IMR-90 (cell line): ENCODE measurements at regions not wholly inside any gene's neighbourhood (a gene's known extent, or its start where the extent isn't known, plus 50 kb on each side); places are given as distances from the start of the nearest gene placed in this dataset.

Source experiments
- ATAC-seq: fragments of 200-7000 bp; cut with Tn5 transposase; 2 replicates; pipeline ENCODE4 v1.9.1; 2020; ENCODE audit warnings: low read depth, mild to moderate bottlenecking, moderate library complexity
- BruUV-seq: library from RNA; stranded (reverse); fragments of 400-500 nt; replicated peaks from 2 replicates; lab custom pipeline; 2021; lab: Mats Ljungman, UMichigan
- CTCF ChIA-PET: fragments of 300-600 bp; formaldehyde crosslinking; extraction: SDS; loops from one replicate; lab custom pipeline; 2021; ENCODE audit warnings: antibody characterized with exemption; lab: Yijun Ruan, JAX
- POLR2A ChIA-PET: fragments of 300-600 bp; sonication (Branson Sonifier 250); formaldehyde crosslinking; loops from one replicate; lab custom pipeline; 2022; ENCODE audit warnings: antibody characterized with exemption; ENCODE audit not compliant: unreplicated experiment; lab: Charles Lee
- DNase-seq: peaks from one replicate; pipeline ENCODE4 v3.0.0; 2013
- H2AFZ ChIP-seq: replicated peaks from 2 replicates; pipeline ENCODE3; 2013; ENCODE audit warnings: low read length, mild to moderate bottlenecking; ENCODE audit not compliant: poor library complexity
- H2AK5ac ChIP-seq: 2 replicates; pipeline ENCODE4 v1.6.1; 2013; ENCODE audit warnings: low read depth, low read length, inconsistent platforms
- H2AK9ac ChIP-seq: replicated peaks from 2 replicates; pipeline ENCODE3; 2013; ENCODE audit warnings: mild to moderate bottlenecking, low read depth, low read length, moderate library complexity; ENCODE audit not compliant: poor library complexity
- H2BK120ac ChIP-seq: 2 replicates; pipeline ENCODE4 v1.6.1; 2013; ENCODE audit warnings: low read depth, low read length, inconsistent platforms
- H2BK15ac ChIP-seq: 3 replicates; pipeline ENCODE4 v1.6.1; 2013; ENCODE audit warnings: low read depth, low read length, inconsistent platforms
- H2BK20ac ChIP-seq: 2 replicates; pipeline ENCODE4 v1.6.1; 2013; ENCODE audit warnings: low read depth, mild to moderate bottlenecking, inconsistent platforms, low read length, moderate library complexity
- H2BK5ac ChIP-seq: 2 replicates; pipeline ENCODE4 v1.6.1; 2013; ENCODE audit warnings: mild to moderate bottlenecking, low read depth, low read length, inconsistent platforms; ENCODE audit not compliant: poor library complexity, severe bottlenecking
- H3K14ac ChIP-seq: replicated peaks from 2 replicates; pipeline ENCODE4 v1.6.1; 2013; ENCODE audit warnings: low read depth, low read length, inconsistent platforms
- H3K18ac ChIP-seq: 2 replicates; pipeline ENCODE4 v1.6.1; 2013; ENCODE audit warnings: low read depth, low read length, control low read depth
- H3K23ac ChIP-seq: 2 replicates; pipeline ENCODE4 v1.6.1; 2013; ENCODE audit warnings: low read depth, low read length, inconsistent platforms
- H3K27ac ChIP-seq: 2 replicates; pipeline ENCODE4 v1.5.1; 2013; ENCODE audit warnings: mild to moderate bottlenecking, control low read depth, low read length; ENCODE audit not compliant: insufficient read depth
- H3K27me3 ChIP-seq: 2 replicates; pipeline ENCODE4 v1.6.1; 2013; ENCODE audit warnings: low read length; ENCODE audit not compliant: control insufficient read depth, insufficient read depth
- H3K36me3 ChIP-seq: 2 replicates; pipeline ENCODE4 v1.6.1; 2013; ENCODE audit warnings: low read length, mixed read lengths; ENCODE audit not compliant: control insufficient read depth, insufficient read depth
- H3K4ac ChIP-seq: 2 replicates; pipeline ENCODE4 v1.6.1; 2013; ENCODE audit warnings: low read depth, low read length, inconsistent platforms
- H3K4me1 ChIP-seq: 2 replicates; pipeline ENCODE4 v1.6.1; 2013; ENCODE audit warnings: low read length, mixed read lengths; ENCODE audit not compliant: control insufficient read depth, insufficient read depth
- H3K4me2 ChIP-seq: 2 replicates; pipeline ENCODE4 v1.6.1; 2013; ENCODE audit warnings: low read depth, mild to moderate bottlenecking, control low read depth, low read length, moderate library complexity
- H3K4me3 ChIP-seq: 2 replicates; pipeline ENCODE4 v1.5.1; 2013; ENCODE audit warnings: low read depth, mild to moderate bottlenecking, control low read depth, low read length, moderate library complexity; ENCODE audit not compliant: insufficient read depth
- H3K56ac ChIP-seq: 2 replicates; pipeline ENCODE4 v1.6.1; 2013; ENCODE audit warnings: low read length, inconsistent platforms; ENCODE audit not compliant: insufficient read depth; ENCODE audit errors: extremely low read depth
- H3K79me1 ChIP-seq, 2 experiments: 2 replicates each; pipeline ENCODE4 v1.6.1; 2013; ENCODE audit warnings: low read length in 2 of 2, inconsistent platforms in 1 of 2, low read depth in 1 of 2
- H3K9ac ChIP-seq: 2 replicates; pipeline ENCODE4 v1.6.1; 2013; ENCODE audit warnings: low read depth, low read length, control low read depth
- H3K9me1 ChIP-seq: 2 replicates; pipeline ENCODE4 v1.6.1; 2013; ENCODE audit warnings: low read length, inconsistent platforms; ENCODE audit not compliant: insufficient read depth
- H3K9me3 ChIP-seq: 2 replicates; pipeline ENCODE4 v1.6.1; 2013; ENCODE audit warnings: low read length; ENCODE audit not compliant: control insufficient read depth, insufficient read depth
- H4K20me1 ChIP-seq: 2 replicates; pipeline ENCODE4 v1.6.1; 2013; ENCODE audit warnings: low read length, inconsistent platforms; ENCODE audit not compliant: insufficient read depth
- H4K5ac ChIP-seq: 2 replicates; pipeline ENCODE4 v1.6.1; 2013; ENCODE audit warnings: mild to moderate bottlenecking, low read depth, low read length, control low read depth
- H4K8ac ChIP-seq, 2 experiments: 2 replicates each; pipeline ENCODE4 v1.6.1; 2013; ENCODE audit warnings: low read depth in 2 of 2, low read length in 2 of 2, control low read depth in 1 of 2, inconsistent platforms in 1 of 2
- H4K91ac ChIP-seq: 2 replicates; pipeline ENCODE4 v1.6.1; 2013; ENCODE audit warnings: low read depth, low read length, inconsistent platforms; ENCODE audit not compliant: insufficient read depth
- BHLHE40 ChIP-seq: fragments of 150-350 bp; IDR thresholded peaks from 2 replicates; pipeline ENCODE4 v1.6.1; 2016; ENCODE audit warnings: mild to moderate bottlenecking, low read depth, low read length
- CEBPB ChIP-seq: IDR thresholded peaks from 2 replicates; pipeline ENCODE4 v1.6.1; 2012; ENCODE audit warnings: low read depth, low read length, improper control_type of control experiment
- CHD1 ChIP-seq: IDR thresholded peaks from 2 replicates; pipeline ENCODE4 v1.6.1; 2012; ENCODE audit warnings: low read depth, low read length, improper control_type of control experiment
- MAZ ChIP-seq: IDR thresholded peaks from 2 replicates; pipeline ENCODE4 v1.6.1; 2012; ENCODE audit warnings: low read depth, mild to moderate bottlenecking, low read length, improper control_type of control experiment, moderate library complexity, borderline replicate concordance
- MXI1 ChIP-seq: IDR thresholded peaks from 2 replicates; pipeline ENCODE4 v1.6.1; 2012; ENCODE audit warnings: low read depth, mild to moderate bottlenecking, low read length, moderate library complexity, borderline replicate concordance
- NFE2L2 ChIP-seq: fragments of 150-350 bp; IDR thresholded peaks from 2 replicates; pipeline ENCODE4 v1.6.1; 2016; ENCODE audit warnings: low read depth, mild to moderate bottlenecking, low read length
- POLR2A ChIP-seq: IDR thresholded peaks from 2 replicates; pipeline ENCODE4 v1.6.1; 2012; ENCODE audit warnings: mild to moderate bottlenecking, low read depth, low read length
- RAD21 ChIP-seq: IDR thresholded peaks from 2 replicates; pipeline ENCODE4 v1.6.1; 2012; ENCODE audit warnings: low read length, improper control_type of control experiment
- dilution Hi-C: fragments of 300-500 bp; cut with HindIII; formaldehyde crosslinking; loops from one replicate; pipeline ENCODE4 v1.14.3; 2018; ENCODE audit warnings: low sequenced_read_pairs; ENCODE audit not compliant: unreplicated experiment
- in situ Hi-C: fragments of 300-500 bp; cut with MboI; formaldehyde crosslinking; loops from 3 replicates; pipeline ENCODE4 v1.14.3; 2019; ENCODE audit warnings: low sequenced_read_pairs, inconsistent platforms, mixed read lengths
- intact Hi-C: fragments of 100-400 bp; cut with micrococcal nuclease; formaldehyde crosslinking; loops from 2 replicates; pipeline ENCODE4 v1.10.0; 2022

- no peak overlapping the region for H3K14ac ChIP-seq
- H2BK5ac ChIP-seq: no peak overlapping the region
- no peak overlapping the region for H2BK120ac ChIP-seq
- H3K27ac ChIP-seq: no peak overlapping the region
- no peaks in the 10 kb centered on the region for H3K36me3 ChIP-seq
- no peak overlapping the region for H2AK5ac ChIP-seq
- no peaks in the 10 kb centered on the region for H3K9me1 ChIP-seq
- in situ Hi-C loops: no loop called here
- no peaks in the 10 kb centered on the region for H4K20me1 ChIP-seq
- DNase-seq (no peak), ATAC-seq (no peak)
- BruUV-seq: no TSS peak
- no peak overlapping the region for H3K4me3 ChIP-seq
- no peak overlapping the region for H3K4ac ChIP-seq
- H2BK20ac ChIP-seq: no peak overlapping the region
- no peak overlapping the region for H2BK15ac ChIP-seq
- no peak for TF ChIP-seq BHLHE40
- TF ChIP-seq NFE2L2: no peak
- no peak for TF ChIP-seq RAD21
- TF ChIP-seq POLR2A: no peak
- no peak for TF ChIP-seq CHD1
- no peak for TF ChIP-seq MAZ
- TF ChIP-seq MXI1: no peak
- no peak for TF ChIP-seq CEBPB
- H3K9me3 ChIP-seq: peaks cover 7% of the 10 kb centered on the region; the same call in 1 of the 2 replicates
- H3K9ac ChIP-seq: no peak overlapping the region
- dilution Hi-C loops: no loop called here
- no peaks in the 10 kb centered on the region for H3K4me1 ChIP-seq
- no peak overlapping the region for H3K23ac ChIP-seq
- intact Hi-C loops: no loop called here
- no peak overlapping the region for H4K5ac ChIP-seq
- H2AFZ ChIP-seq: no peak overlapping the region
- ChIA-PET CTCF (no interaction called here), POLR2A (no interaction called here)
- H3K79me1 ChIP-seq: no peaks in the 10 kb centered on the region
- no peak overlapping the region for H2AK9ac ChIP-seq
- no peak overlapping the region for H3K56ac ChIP-seq
- no peak overlapping the region for H3K4me2 ChIP-seq
- H3K18ac ChIP-seq: no peak overlapping the region
- no peak overlapping the region for H4K8ac ChIP-seq
- H3K27me3 ChIP-seq: no peaks in the 10 kb centered on the region
- no peak overlapping the region for H4K91ac ChIP-seq
These were observed 961.4 kb downstream of the DSC3 start for GRCh38 chr18:30081122-30081521.
